GM21737 (cell line): ENCODE measurements at regions not wholly inside any gene's neighbourhood (a gene's known extent, or its start where the extent isn't known, plus 50 kb on each side); places are given as distances from the start of the nearest gene placed in this dataset.

Experiments
- ATAC-seq: cut with Tn5 transposase; IDR thresholded peaks from one replicate; pipeline ENCODE4 v1.9.1; 2021; ENCODE audit warnings: mild to moderate bottlenecking, moderate library complexity; ENCODE audit not compliant: unreplicated experiment

GRCh38 chr4:35463251-35463952, 780.9 kb downstream of the ARAP2 start:
- ATAC-seq, result no peak

GRCh38 chr4:35464964-35465528, 779.3 kb downstream of the ARAP2 start:
- ATAC-seq, result no peak

DNA sequence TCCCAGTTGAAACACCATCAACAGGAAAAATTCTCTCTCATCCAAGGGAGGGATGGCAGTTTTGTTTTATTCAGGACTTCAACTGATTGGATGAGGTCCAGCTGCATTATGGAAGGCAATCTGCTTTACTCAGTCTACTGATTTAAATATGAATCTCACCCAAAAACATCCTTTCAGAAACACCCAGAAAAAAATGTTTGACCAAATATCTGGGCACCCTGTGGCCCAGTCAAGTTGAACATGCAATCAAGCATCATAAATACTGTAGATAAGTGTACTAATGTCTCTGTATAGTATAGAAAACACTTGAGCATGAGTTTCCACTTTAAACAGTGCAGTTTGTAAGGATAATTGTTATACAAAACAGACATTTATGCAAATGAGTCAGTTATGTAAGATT, 753.2 kb downstream of the ARAP2 start:
- no peak for ATAC-seq

DNA sequence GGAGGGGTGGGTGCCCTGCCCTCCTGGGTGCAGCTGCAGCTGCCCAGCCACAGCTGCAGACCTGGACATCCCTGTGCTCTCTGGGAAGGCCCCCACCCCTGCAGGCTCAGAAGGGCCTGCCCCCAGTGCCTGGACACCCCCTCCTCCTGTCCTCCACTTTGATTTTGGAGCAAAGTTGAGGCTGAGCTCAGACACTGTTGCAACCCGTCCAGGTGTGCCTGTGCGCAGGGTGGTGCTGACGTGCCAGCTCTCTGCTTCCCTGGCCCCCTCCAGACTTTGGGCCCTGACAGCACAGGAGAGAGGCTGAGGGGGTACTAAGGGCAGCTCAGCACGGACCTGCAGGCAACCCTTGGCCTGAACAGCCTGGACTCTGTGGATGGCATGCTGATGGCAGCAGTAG, 750.3 kb downstream of the ARAP2 start:
- ATAC-seq, result no peak

DNA sequence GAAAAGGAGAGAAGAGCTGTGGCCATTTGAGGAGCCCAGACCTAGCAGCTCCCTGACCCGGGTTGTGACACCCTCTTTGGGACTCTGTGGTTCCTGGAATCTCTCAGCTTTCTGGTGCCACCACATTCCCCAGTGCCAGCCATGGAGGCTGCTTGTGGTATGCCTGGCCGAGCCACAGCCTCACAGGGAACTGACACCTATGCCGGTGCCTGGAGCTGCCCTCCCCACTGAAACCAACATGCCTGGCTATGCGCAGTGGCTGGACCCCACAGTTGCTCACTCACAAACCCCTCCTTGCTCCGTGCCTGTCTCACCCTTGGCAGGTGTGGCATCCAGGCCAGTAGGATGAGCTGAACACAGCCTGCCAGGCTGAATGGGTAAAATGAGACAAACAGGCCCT, 749.4 kb downstream of the ARAP2 start:
- ATAC-seq, result no peak

DNA sequence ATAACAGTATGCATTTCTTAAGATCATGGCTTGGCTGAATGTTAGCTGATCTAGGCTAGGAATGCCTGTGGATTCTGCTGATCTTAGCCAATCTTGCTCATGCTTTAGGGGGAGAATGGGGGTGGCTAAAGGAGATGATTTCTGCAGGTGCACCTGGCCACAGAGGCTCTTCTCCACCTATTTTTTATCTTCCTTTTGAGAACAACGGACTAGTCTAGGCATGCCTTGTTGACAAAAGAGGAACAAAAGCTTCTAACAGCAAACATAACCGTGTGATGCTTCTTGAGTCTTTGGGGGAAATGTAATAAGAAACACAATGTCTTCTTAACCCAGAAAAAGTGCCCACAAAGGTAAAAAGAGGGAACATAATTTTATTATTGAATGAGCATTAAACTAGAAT, 743.5 kb downstream of the ARAP2 start:
- ATAC-seq, result no peak

- ATAC-seq, result no peak
Measured at GRCh38 chr4:35503435-35503834, 740.9 kb downstream of the ARAP2 start.

DNA sequence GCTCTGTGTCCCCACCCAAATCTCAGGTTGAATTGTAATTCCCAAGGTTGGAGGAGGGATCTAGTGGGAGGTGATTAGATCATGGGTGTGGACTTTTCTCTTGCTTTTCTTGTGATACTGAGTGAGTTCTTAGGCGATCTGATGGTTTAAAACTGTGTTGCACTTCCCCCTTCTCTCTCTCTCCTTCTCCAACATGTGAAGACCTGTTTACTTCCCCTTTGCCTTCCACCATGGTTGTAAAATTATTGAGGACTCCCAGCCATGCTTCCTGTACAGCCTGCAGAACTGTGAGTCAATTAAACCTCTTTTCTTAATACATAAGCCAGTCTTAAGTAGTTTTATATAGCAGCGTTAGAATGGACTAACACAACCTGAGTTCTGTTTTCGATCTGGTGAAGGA, 738.2 kb downstream of the ARAP2 start:
- ATAC-seq, result no peak

GRCh38 chr4:35511851-35512250, 732.5 kb downstream of the ARAP2 start:
- no peak for ATAC-seq

DNA sequence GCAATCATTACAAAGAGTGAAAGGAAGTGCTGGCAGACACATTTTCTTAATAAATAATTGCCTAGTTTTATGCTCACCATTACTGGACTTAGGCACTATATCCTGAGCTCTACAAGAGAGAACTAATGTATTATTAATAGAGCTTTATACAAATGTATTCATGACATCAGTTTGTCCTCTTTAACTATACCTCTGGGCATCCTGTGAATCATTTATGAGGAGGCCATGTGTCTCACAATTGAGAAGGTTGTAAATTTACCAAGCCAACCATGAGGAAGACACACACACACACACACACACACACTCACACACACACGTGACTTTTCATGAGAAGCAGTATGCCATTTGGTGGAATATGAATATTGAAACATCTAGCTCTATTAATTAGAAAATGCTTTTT, 728.2 kb downstream of the ARAP2 start:
- ATAC-seq, result no peak

DNA sequence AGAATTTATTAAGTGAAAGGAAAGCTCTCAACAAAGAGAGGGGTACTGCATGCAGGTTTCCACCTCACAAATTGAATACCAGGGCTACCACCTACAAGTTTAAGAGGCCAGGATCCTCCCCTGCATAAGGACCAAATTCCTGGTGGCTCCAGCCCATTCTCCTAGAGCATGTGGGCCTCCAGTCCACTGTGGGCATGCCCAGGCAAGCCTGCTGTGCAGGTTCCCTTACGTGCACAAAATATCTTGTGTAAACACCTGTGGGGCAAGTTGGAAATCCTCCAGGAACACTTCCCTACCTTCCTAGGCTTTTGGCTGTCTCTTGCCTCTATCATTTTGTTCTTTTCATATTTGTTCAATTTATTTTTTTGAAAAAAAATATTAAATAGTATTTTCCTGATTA, 724.3 kb downstream of the ARAP2 start:
- ATAC-seq, result no peak

GRCh38 chr4:35521682-35522081, 722.6 kb downstream of the ARAP2 start:
- ATAC-seq, result no peak

DNA sequence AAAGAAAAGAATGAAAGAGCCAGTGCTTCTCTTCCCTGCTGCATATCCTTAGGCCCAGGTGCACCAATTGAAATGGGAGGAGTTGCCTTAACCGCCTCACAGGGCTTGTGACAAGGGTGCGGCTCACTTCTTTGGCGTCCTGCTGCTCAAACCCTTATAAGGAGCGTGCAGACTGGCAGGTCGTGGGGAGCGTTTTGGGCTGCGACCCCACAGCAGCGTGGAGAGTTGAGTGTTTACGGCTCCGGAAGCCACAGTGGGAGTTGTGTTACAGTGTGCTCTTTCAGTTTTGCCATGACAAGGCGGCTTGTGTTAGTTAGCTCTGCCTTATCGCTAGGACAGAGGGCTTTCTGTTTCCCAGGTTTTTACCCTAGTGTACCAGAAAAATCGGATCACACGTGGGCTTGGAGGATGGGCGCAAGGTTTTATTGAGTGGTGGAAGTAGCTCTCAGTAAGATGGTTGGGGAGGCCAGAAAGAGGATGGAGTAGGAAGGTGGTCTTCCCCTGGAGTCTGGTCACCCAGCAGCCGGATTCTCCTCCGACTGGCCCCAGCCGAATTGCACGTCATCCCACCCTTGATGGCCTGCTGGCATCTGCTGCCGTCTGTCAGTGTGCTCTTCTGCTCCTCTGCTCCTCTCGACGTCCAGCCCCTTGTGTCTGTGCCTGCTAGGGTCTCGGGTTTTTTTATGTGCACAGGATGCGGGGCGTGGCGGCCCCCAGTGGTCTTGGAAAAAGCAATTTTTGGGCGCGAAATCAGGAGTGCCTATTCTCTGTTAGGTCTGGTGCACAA, 718.9 kb downstream of the ARAP2 start:
- no peak for ATAC-seq

- ATAC-seq, result no peak
Measured at GRCh38 chr4:35526456-35526855, 717.9 kb downstream of the ARAP2 start.

DNA sequence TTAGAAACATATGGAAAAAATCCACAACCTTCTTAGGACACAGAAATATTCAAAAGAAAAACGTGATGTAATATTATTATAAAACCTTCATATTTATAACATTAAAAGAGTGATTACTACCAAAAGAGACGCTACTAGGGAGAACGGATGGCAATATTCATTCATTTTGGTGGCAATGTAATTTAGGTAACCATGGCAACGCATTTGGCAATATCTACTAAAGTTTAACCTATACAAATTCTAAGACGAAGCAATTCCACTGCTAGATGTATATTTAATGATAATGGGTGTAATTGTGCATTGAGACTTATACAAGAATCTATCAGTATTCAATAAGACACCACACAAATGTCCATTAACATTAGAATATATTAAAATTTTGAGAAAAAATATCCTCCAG, 709.4 kb downstream of the ARAP2 start:
- ATAC-seq, result no peak

DNA sequence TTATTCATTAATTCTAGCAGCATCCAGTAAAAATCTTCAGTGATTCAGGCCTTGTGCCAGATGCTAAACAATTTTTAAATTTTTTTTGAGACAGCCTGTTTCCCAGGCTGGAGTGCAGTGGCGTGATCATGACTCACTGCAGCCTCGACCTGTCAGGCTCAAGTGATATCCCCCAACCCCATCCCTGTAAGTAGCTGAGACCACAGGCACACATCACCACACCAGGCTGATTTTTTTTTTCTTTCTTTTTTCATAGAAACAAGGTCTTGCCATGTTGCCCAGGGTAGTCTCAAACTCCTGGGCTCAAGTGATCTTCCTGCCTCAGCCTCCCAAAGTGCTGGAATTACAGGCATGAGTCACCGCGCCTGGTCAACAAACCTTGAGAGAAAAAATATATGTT, 705.5 kb downstream of the ARAP2 start:
- ATAC-seq, result no peak

GRCh38 chr4:35539404-35540055, 704.8 kb downstream of the ARAP2 start:
- ATAC-seq, result no peak

GRCh38 chr4:35541146-35541887, 703.0 kb downstream of the ARAP2 start:
- ATAC-seq, result no peak

DNA sequence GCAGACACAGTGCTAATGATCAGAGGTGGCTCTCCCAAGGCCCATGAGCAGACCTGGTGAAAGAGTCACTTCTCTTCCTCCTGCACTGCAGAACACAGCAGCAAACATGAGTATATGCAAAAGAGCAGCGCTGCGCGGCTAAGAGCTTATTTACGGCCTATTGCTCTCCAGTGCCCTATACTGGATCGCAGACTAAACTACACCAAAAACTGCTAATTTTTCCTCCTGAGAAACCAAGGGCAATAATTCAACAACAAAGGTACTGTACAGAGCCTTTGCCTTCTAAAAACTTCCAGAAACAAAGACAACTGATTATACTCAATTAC, 702.5 kb downstream of the ARAP2 start:
- ATAC-seq, result no peak

DNA sequence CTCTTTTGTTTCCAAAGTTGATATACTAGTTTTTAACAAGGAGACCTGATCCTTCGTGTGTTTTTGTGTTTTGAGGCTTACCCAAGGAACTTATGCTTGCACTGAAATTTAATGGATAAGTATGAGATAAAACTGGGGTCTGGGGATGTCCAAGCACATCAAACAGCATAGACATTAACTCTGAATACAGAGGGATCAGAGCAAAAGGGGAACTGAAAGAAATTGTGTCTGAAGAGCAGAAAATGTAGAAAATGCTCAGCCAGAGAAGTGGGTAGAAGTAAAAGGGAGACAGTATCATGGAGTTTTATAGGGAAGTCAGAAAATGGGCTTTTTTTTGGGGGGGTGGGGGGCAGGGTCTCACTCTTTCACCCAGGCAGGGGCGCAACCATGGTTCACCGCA, 695.4 kb downstream of the ARAP2 start:
- ATAC-seq, result no peak

DNA sequence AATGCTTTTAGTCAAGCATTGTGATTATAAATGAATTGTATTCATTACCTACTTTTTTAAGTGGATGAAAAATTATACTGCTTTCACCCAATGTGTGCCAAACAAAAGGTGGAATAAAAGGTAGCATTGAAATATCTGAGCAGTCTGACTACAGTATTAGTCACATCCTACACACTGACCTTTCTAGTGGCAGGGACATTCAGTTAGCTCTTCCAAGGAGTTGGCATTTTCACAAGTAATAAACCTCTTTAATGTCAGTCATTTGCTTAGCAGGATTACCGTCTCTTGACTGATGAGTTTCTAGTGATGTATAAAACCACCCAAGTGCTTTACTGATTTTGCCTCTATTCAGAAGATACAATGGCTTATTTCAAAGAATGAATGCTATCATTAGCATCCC, 687.9 kb downstream of the ARAP2 start:
- ATAC-seq, result no peak
